ENCODE measurements at regions not wholly inside any gene's neighbourhood (a gene's known extent, or its start where the extent isn't known, plus 50 kb on each side); places are given as distances from the start of the nearest gene placed in this dataset.

GRCh38 chr13:85095418-85096272 lies 703.6 kb downstream of the SLITRK6 start:
- no peak for DNase-seq
- in situ Hi-C loops (cut with MboI; ENCODE audit: low pct_unique_long_range_greater_than_20kb, low sequenced_read_pairs): no loop called here

GRCh38 chr13:85093808-85094207 lies 705.4 kb downstream of the SLITRK6 start:
- in situ Hi-C loops (cut with MboI; ENCODE audit: low pct_unique_long_range_greater_than_20kb, low sequenced_read_pairs): no loop called here
- no peak for DNase-seq

GRCh38 chr13:85091631-85092234 lies 707.5 kb downstream of the SLITRK6 start:
- DNase-seq: no peak
- in situ Hi-C loops (cut with MboI; ENCODE audit: low pct_unique_long_range_greater_than_20kb, low sequenced_read_pairs): no loop called here

GRCh38 chr13:85089186-85089585 lies 710.0 kb downstream of the SLITRK6 start:
- in situ Hi-C loops (cut with MboI; ENCODE audit: low pct_unique_long_range_greater_than_20kb, low sequenced_read_pairs): no loop called here

GRCh38 chr13:85080691-85081090 lies 718.5 kb downstream of the SLITRK6 start:
- in situ Hi-C loops (cut with MboI; ENCODE audit: low pct_unique_long_range_greater_than_20kb, low sequenced_read_pairs): no loop called here
- DNase-seq: no peak

More at GRCh38 chr13:85089186-85089585, 710.0 kb downstream of the SLITRK6 start:
- DNase-seq: no peak

- in situ Hi-C loops (cut with MboI; ENCODE audit: low pct_unique_long_range_greater_than_20kb, low sequenced_read_pairs): no loop called here
These were observed 722.9 kb downstream of the SLITRK6 start for GRCh38 chr13:85076343-85076742.

GRCh38 chr13:85074543-85075313 lies 724.5 kb downstream of the SLITRK6 start:
- in situ Hi-C loops (cut with MboI; ENCODE audit: low pct_unique_long_range_greater_than_20kb, low sequenced_read_pairs): no loop called here
- no peak for DNase-seq

More at GRCh38 chr13:85076343-85076742, 722.9 kb downstream of the SLITRK6 start:
- DNase-seq: no peak

- DNase-seq: no peak
- in situ Hi-C loops (cut with MboI; ENCODE audit: low pct_unique_long_range_greater_than_20kb, low sequenced_read_pairs): no loop called here
These were observed 731.0 kb downstream of the SLITRK6 start for GRCh38 chr13:85068231-85068630.

- DNase-seq: no peak
- in situ Hi-C loops (cut with MboI; ENCODE audit: low pct_unique_long_range_greater_than_20kb, low sequenced_read_pairs): no loop called here
These were observed 759.0 kb downstream of the SLITRK6 start for GRCh38 chr13:85040215-85040614.

GRCh38 chr13:85031771-85032170 lies 767.4 kb downstream of the SLITRK6 start:
- in situ Hi-C loops (cut with MboI; ENCODE audit: low pct_unique_long_range_greater_than_20kb, low sequenced_read_pairs): no loop called here
- no peak for DNase-seq

- in situ Hi-C loops (cut with MboI; ENCODE audit: low pct_unique_long_range_greater_than_20kb, low sequenced_read_pairs): no loop called here
- DNase-seq: no peak
These were observed 771.2 kb downstream of the SLITRK6 start for GRCh38 chr13:85028035-85028434.

GRCh38 chr13:85019121-85019520 lies 780.1 kb downstream of the SLITRK6 start:
- DNase-seq: no peak
- in situ Hi-C loops (cut with MboI; ENCODE audit: low pct_unique_long_range_greater_than_20kb, low sequenced_read_pairs): no loop called here

- DNase-seq: no peak
- in situ Hi-C loops (cut with MboI; ENCODE audit: low pct_unique_long_range_greater_than_20kb, low sequenced_read_pairs): no loop called here
These were observed 786.2 kb downstream of the SLITRK6 start for GRCh38 chr13:85013006-85013405.

GRCh38 chr13:85009447-85009846 lies 789.8 kb downstream of the SLITRK6 start:
- in situ Hi-C loops (cut with MboI; ENCODE audit: low pct_unique_long_range_greater_than_20kb, low sequenced_read_pairs): no loop called here
- no peak for DNase-seq

GRCh38 chr13:84999252-84999651 lies 800.0 kb downstream of the SLITRK6 start:
- no peak for DNase-seq
- in situ Hi-C loops (cut with MboI; ENCODE audit: low pct_unique_long_range_greater_than_20kb, low sequenced_read_pairs): no loop called here

- in situ Hi-C loops (cut with MboI; ENCODE audit: low pct_unique_long_range_greater_than_20kb, low sequenced_read_pairs): no loop called here
- DNase-seq: no peak
These were observed 800.5 kb downstream of the SLITRK6 start for GRCh38 chr13:84998681-84999080.

GRCh38 chr13:84997858-84998257 lies 801.4 kb downstream of the SLITRK6 start:
- in situ Hi-C loops (cut with MboI; ENCODE audit: low pct_unique_long_range_greater_than_20kb, low sequenced_read_pairs): no loop called here
- no peak for DNase-seq

- no peak for DNase-seq
- in situ Hi-C loops (cut with MboI; ENCODE audit: low pct_unique_long_range_greater_than_20kb, low sequenced_read_pairs): no loop called here
These were observed 804.6 kb downstream of the SLITRK6 start for GRCh38 chr13:84994582-84994981.

GRCh38 chr13:84985860-84986259 lies 813.4 kb downstream of the SLITRK6 start:
- DNase-seq: no peak
- in situ Hi-C loops (cut with MboI; ENCODE audit: low pct_unique_long_range_greater_than_20kb, low sequenced_read_pairs): no loop called here

- in situ Hi-C loops (cut with MboI; ENCODE audit: low pct_unique_long_range_greater_than_20kb, low sequenced_read_pairs): no loop called here
- no peak for DNase-seq
These were observed 815.9 kb downstream of the SLITRK6 start for GRCh38 chr13:84983321-84983720.

All from KBM-7 (cell line).